ENCODE measurements at regions not wholly inside any gene's neighbourhood (a gene's known extent, or its start where the extent isn't known, plus 50 kb on each side); places are given as distances from the start of the nearest gene placed in this dataset.

- TF ChIP-seq STAT6 (CRISPR knock-in tag; IDR thresholded peaks at IDR 0.05; ENCODE audit: borderline replicate concordance) (no peak), HNRNPH1 (optimal IDR thresholded peaks at IDR 0.05; ENCODE audit: low read depth, low read length) (no peak)
Measured at GRCh38 chr4:69025191-69025998, 70.9 kb upstream of the UGT2B7 start.

All from HepG2 (cell line).